Trophoblast cell (in vitro differentiated cells and primary cell): ENCODE measurements at regions not wholly inside any gene's neighbourhood (a gene's known extent, or its start where the extent isn't known, plus 50 kb on each side); places are given as distances from the start of the nearest gene placed in this dataset.

Experiments used
- DNase-seq, 2 donors: peaks; one replicate each; pipeline ENCODE4 v3.0.0-alpha.2; 2016
- H2AFZ ChIP-seq: 2 replicates; pipeline ENCODE4 v1.6.1; 2013; ENCODE audit warnings: low read length, moderate library complexity, mild to moderate bottlenecking; ENCODE audit not compliant: insufficient read depth, poor library complexity
- H2AK5ac ChIP-seq: 2 replicates; pipeline ENCODE4 v1.6.1; 2013; ENCODE audit warnings: mild to moderate bottlenecking, low read length
- H2BK120ac ChIP-seq: 2 replicates; pipeline ENCODE4 v1.6.1; 2013; ENCODE audit warnings: low read length, mild to moderate bottlenecking, moderate library complexity; ENCODE audit not compliant: insufficient read depth, poor library complexity
- H2BK12ac ChIP-seq: 2 replicates; pipeline ENCODE4 v1.6.1; 2013; ENCODE audit warnings: mild to moderate bottlenecking, low read length, moderate library complexity
- H2BK5ac ChIP-seq: 2 replicates; pipeline ENCODE4 v1.6.1; 2013; ENCODE audit warnings: low read length, low read depth, moderate library complexity, mild to moderate bottlenecking; ENCODE audit not compliant: poor library complexity
- H3K14ac ChIP-seq: 2 replicates; pipeline ENCODE4 v1.6.1; 2013; ENCODE audit warnings: mild to moderate bottlenecking, low read length
- H3K18ac ChIP-seq: 2 replicates; pipeline ENCODE4 v1.6.1; 2013; ENCODE audit warnings: mild to moderate bottlenecking, low read length
- H3K23ac ChIP-seq: 2 replicates; pipeline ENCODE4 v1.6.1; 2013; ENCODE audit warnings: low read length
- H3K27ac ChIP-seq: 2 replicates; pipeline ENCODE4 v1.5.1; 2013; ENCODE audit warnings: low read depth, mild to moderate bottlenecking, inconsistent platforms, low read length, moderate library complexity
- H3K27me3 ChIP-seq: 2 replicates; pipeline ENCODE4 v1.6.1; 2013; ENCODE audit warnings: inconsistent platforms, mild to moderate bottlenecking, low read length, moderate library complexity; ENCODE audit not compliant: insufficient read depth
- H3K36me3 ChIP-seq, 2 experiments: 1 replicate in 1 of 2; 2 replicates in 1 of 2; pipeline ENCODE4 v1.6.1; 2013; ENCODE audit warnings: low read length in 2 of 2, mild to moderate bottlenecking in 2 of 2, moderate library complexity in 1 of 2; ENCODE audit not compliant: insufficient read depth in 2 of 2, control insufficient read depth in 1 of 2
- H3K4ac ChIP-seq: 2 replicates; pipeline ENCODE4 v1.6.1; 2013; ENCODE audit warnings: low read depth, mild to moderate bottlenecking, low read length, moderate library complexity
- H3K4me1 ChIP-seq, 2 experiments: 1 replicate in 1 of 2; 2 replicates in 1 of 2; pipeline ENCODE4 v1.6.1; 2013; ENCODE audit warnings: low read length in 2 of 2, mild to moderate bottlenecking in 2 of 2, moderate library complexity in 1 of 2; ENCODE audit not compliant: insufficient read depth in 2 of 2, control insufficient read depth in 1 of 2
- H3K4me2 ChIP-seq: 2 replicates; pipeline ENCODE4 v1.6.1; 2013; ENCODE audit warnings: inconsistent platforms, mild to moderate bottlenecking, low read length, moderate library complexity
- H3K4me3 ChIP-seq: 2 replicates; pipeline ENCODE4 v1.5.1; 2013; ENCODE audit warnings: mild to moderate bottlenecking, low read depth, low read length, inconsistent platforms
- H3K79me1 ChIP-seq: one replicate; pipeline ENCODE4 v1.6.1; 2013; ENCODE audit warnings: low read length
- H3K79me2 ChIP-seq: 2 replicates; pipeline ENCODE4 v1.6.1; 2013; ENCODE audit warnings: low read length, mild to moderate bottlenecking; ENCODE audit not compliant: control insufficient read depth, insufficient read depth, poor library complexity
- H3K9ac ChIP-seq: 2 replicates; pipeline ENCODE4 v1.6.1; 2013; ENCODE audit warnings: mild to moderate bottlenecking, low read length
- H3K9me3 ChIP-seq: 2 replicates; pipeline ENCODE4 v1.6.1; 2013; ENCODE audit warnings: low read depth, mild to moderate bottlenecking, control low read depth, inconsistent platforms, low read length; ENCODE audit not compliant: insufficient read depth
- H4K12ac ChIP-seq: 2 replicates; pipeline ENCODE4 v1.6.1; 2013; ENCODE audit warnings: low read depth, mild to moderate bottlenecking, low read length, moderate library complexity
- H4K8ac ChIP-seq: 2 replicates; pipeline ENCODE4 v1.6.1; 2013; ENCODE audit warnings: low read depth, mild to moderate bottlenecking, low read length, moderate library complexity
- H4K91ac ChIP-seq: one replicate; pipeline ENCODE4 v1.6.1; 2013; ENCODE audit warnings: low read depth, mild to moderate bottlenecking, low read length, moderate library complexity
- WGBS: extraction: QIAGEN DNeasy Blood & Tissue Kit; methylation state at CpG from one replicate; pipeline ENCODE4 v1.1.7; 2013; ENCODE audit warnings: missing lambda C conversion rate; ENCODE audit not compliant: insufficient read length, insufficient coverage; ENCODE audit errors: extremely low coverage; 5-methylcytosine and 5-hydroxymethylcytosine counted together

GRCh38 chr1:60703155-60703554 lies 379.2 kb upstream of the NFIA start:
- H2AFZ ChIP-seq, result no peak overlapping the region
- H3K4me2 ChIP-seq, result no peak overlapping the region
- H3K9me3 ChIP-seq, result no peaks in the 10 kb centered on the region
- no peak overlapping the region for H4K8ac ChIP-seq
- H2AK5ac ChIP-seq, result no peak overlapping the region
- no peak overlapping the region for H4K91ac ChIP-seq
- H3K23ac ChIP-seq, result no peak overlapping the region
- no peak for DNase-seq
- H3K79me2 ChIP-seq, result no peaks in the 10 kb centered on the region
- H3K27ac ChIP-seq, result no peak overlapping the region
- no peak overlapping the region for H4K12ac ChIP-seq
- no peaks in the 10 kb centered on the region for H3K36me3 ChIP-seq
- no peaks in the 10 kb centered on the region for H3K4me1 ChIP-seq
- H2BK5ac ChIP-seq, result no peak overlapping the region
- H2BK12ac ChIP-seq, result no peak overlapping the region
- H3K14ac ChIP-seq, result no peak overlapping the region
- no peak overlapping the region for H3K4ac ChIP-seq
- no peak overlapping the region for H2BK120ac ChIP-seq
- no peaks in the 10 kb centered on the region for H3K79me1 ChIP-seq
- H3K18ac ChIP-seq, result no peak overlapping the region
- no peaks in the 10 kb centered on the region for H3K27me3 ChIP-seq
- no peak overlapping the region for H3K9ac ChIP-seq
- no peak overlapping the region for H3K4me3 ChIP-seq

DNA sequence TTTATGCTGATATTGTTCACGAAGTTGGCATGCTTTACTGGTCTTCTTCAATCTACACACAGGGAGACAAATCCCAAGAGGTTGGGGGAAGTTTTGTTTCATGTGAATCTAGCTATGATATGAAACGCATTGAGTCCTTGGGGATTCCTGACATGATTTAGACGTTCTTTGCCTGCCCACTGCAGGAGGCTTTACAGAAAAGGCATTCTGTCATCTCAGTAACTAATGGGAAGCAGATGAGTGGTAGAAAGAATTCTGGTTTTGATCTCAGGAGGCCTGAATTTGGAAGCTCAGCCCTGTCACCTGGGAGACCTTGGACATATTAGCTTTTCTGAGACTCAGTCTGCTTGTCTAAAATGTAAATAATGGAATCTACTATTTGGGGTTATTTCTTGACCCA lies 383.0 kb upstream of the NFIA start:
- Histone ChIP-seq H3K27me3 (no peaks in the 10 kb centered on the region), H3K9ac (no peak overlapping the region), H2BK12ac (no peak overlapping the region), H3K18ac (no peak overlapping the region), H3K4me1 (no peaks in the 10 kb centered on the region), H3K27ac (no peak overlapping the region), H2BK5ac (no peak overlapping the region), H3K14ac (no peak overlapping the region), H4K91ac (no peak overlapping the region), H3K4me3 (no peak overlapping the region), H3K79me1 (no peaks in the 10 kb centered on the region), H3K23ac (no peak overlapping the region), H4K12ac (no peak overlapping the region), H2BK120ac (no peak overlapping the region), H2AFZ (no peak overlapping the region), H4K8ac (no peak overlapping the region), H3K36me3 (no peaks in the 10 kb centered on the region), H3K9me3 (no peaks in the 10 kb centered on the region), H3K4me2 (no peak overlapping the region), H3K79me2 (no peaks in the 10 kb centered on the region), H3K4ac (no peak overlapping the region), H2AK5ac (no peak overlapping the region)
- DNase-seq, result no peak
- WGBS, result no CpG with 5 or more reads among the region's 3 CpGs

DNA sequence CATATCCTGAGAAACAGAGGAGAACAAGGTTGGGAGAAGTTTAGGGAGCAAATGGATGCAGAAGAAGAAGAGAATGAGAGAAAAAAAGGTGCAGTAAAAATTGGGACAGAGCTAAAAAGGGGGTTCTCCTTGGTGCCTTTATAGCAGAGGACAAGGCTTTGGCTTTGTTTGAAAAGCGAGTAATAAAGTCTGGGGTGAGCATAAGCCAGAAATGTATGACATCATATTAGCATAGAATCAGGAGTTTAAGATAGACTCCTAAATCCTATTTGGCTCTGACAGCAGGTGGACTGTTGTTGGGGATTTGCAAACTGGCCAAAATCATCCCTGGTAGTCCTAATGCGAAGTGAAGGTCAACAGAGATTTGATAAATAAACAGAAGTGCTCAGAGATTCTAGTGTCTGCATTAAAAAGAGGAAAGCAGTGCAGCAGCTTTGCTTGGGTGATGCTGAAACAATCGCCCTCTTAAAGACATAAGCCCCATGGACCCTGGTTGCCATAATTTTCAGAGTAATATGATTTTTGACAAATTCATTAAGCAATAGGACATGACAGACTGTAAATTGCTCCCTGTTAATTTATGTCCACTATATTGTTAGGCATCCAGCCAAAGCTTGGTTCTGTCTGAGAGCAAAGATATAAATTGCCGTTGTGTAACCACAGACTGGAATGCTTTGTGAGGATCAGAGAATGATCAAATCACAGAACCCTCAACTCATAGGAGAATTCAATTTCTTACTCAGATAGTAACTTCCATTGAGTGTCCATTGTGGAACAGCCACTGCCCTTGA lies 385.0 kb upstream of the NFIA start:
- Histone ChIP-seq H3K4ac (no peak overlapping the region), H3K36me3 (no peaks in the 10 kb centered on the region), H3K18ac (no peak overlapping the region), H3K79me2 (no peaks in the 10 kb centered on the region), H3K79me1 (no peaks in the 10 kb centered on the region), H4K12ac (no peak overlapping the region), H3K4me2 (no peak overlapping the region), H2AK5ac (no peak overlapping the region), H3K14ac (no peak overlapping the region), H2AFZ (no peak overlapping the region), H3K9me3 (no peaks in the 10 kb centered on the region), H3K4me1 (no peaks in the 10 kb centered on the region), H4K91ac (no peak overlapping the region), H3K9ac (no peak overlapping the region), H2BK5ac (no peak overlapping the region), H3K27ac (no peak overlapping the region), H3K23ac (no peak overlapping the region), H3K27me3 (no peaks in the 10 kb centered on the region), H2BK12ac (no peak overlapping the region), H4K8ac (no peak overlapping the region), H2BK120ac (no peak overlapping the region), H3K4me3 (no peak overlapping the region)
- DNase-seq, result no peak
- no CpG with 5 or more reads among the region's 4 CpGs for WGBS

DNA sequence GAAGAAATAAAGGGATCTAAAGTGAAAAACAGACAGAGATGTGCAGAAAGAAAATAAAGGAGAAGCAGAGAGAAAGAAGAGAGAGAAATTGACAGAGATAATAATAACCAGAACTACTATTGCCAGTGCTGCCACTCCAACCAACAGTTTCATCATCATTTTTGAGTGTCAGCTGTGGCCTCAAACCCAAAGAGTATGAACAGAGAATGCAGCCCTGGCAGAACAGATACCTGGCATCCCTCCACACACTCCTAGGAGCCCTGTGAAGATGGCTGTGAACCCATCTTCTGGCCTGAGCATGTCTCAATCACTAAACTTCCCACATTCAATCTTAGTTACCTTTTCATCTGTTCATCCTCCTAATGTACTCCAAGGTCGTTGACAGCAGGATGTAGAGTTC lies 385.8 kb upstream of the NFIA start:
- H4K12ac ChIP-seq, result no peak overlapping the region
- no peak overlapping the region for H2BK12ac ChIP-seq
- DNase-seq, result no peak
- WGBS, result no CpG with 5 or more reads among the region's 1 CpG
- H3K27ac ChIP-seq, result no peak overlapping the region
- no peak overlapping the region for H2AFZ ChIP-seq
- H3K14ac ChIP-seq, result no peak overlapping the region
- no peak overlapping the region for H3K4ac ChIP-seq
- H3K79me2 ChIP-seq, result no peaks in the 10 kb centered on the region
- H3K4me1 ChIP-seq, result no peaks in the 10 kb centered on the region
- no peak overlapping the region for H4K8ac ChIP-seq
- H2BK5ac ChIP-seq, result no peak overlapping the region
- H3K23ac ChIP-seq, result no peak overlapping the region
- no peak overlapping the region for H4K91ac ChIP-seq
- H2BK120ac ChIP-seq, result no peak overlapping the region
- no peak overlapping the region for H3K4me3 ChIP-seq
- no peak overlapping the region for H3K9ac ChIP-seq
- no peak overlapping the region for H3K18ac ChIP-seq
- H3K27me3 ChIP-seq, result no peaks in the 10 kb centered on the region
- no peaks in the 10 kb centered on the region for H3K36me3 ChIP-seq
- no peaks in the 10 kb centered on the region for H3K9me3 ChIP-seq
- no peak overlapping the region for H3K4me2 ChIP-seq
- no peak overlapping the region for H2AK5ac ChIP-seq
- H3K79me1 ChIP-seq, result no peaks in the 10 kb centered on the region
